Medulla oblongata (tissue), 1 donor: ENCODE measurements at regions not wholly inside any gene's neighbourhood (a gene's known extent, or its start where the extent isn't known, plus 50 kb on each side); places are given as distances from the start of the nearest gene placed in this dataset.
A peak's percentile ranks its signal among the peaks of the same experiment; 100 is the strongest.
"Not testable (repeated sequence)": the region's sequence is repeated elsewhere in the genome, so short reads cannot be mapped to it uniquely, and the experiment has no call there.

Experiments
- DNase-seq: peaks from one replicate; pipeline ENCODE4 v3.0.0-alpha.2; 2015; ENCODE audit errors: extremely low spot score

- DNase-seq: no peak
Observed at GRCh38 chr2:149815941-149816340, 228.4 kb upstream of the MMADHC start.

- DNase-seq: no peak
Observed at GRCh38 chr2:149814901-149815300, 227.3 kb upstream of the MMADHC start.

GRCh38 chr2:149814049-149814448 lies 226.5 kb upstream of the MMADHC start:
- DNase-seq: no peak

GRCh38 chr2:149808556-149808955 lies 221.0 kb upstream of the MMADHC start:
- DNase-seq: peak; percentile 32

- no peak for DNase-seq
Observed at GRCh38 chr2:149806651-149807050, 219.1 kb upstream of the MMADHC start.

GRCh38 chr2:149800624-149801542 lies 213.3 kb upstream of the MMADHC start:
- no peak for DNase-seq

GRCh38 chr2:149799013-149799705 lies 211.6 kb upstream of the MMADHC start:
- DNase-seq: peak; percentile 54

- no peak for DNase-seq
Observed at GRCh38 chr2:149797030-149797429, 209.5 kb upstream of the MMADHC start.

- DNase-seq: no peak
Observed at GRCh38 chr2:149789549-149789948, 202.0 kb upstream of the MMADHC start.

- DNase-seq: no peak
Observed at GRCh38 chr2:149787206-149787605, 199.6 kb upstream of the MMADHC start.

- no peak for DNase-seq
Observed at GRCh38 chr2:149783284-149783683, 195.7 kb upstream of the MMADHC start.

- no peak for DNase-seq
Observed at GRCh38 chr2:149782572-149782971, 195.0 kb upstream of the MMADHC start.

- no peak for DNase-seq
Observed at GRCh38 chr2:149781263-149781808, 193.8 kb upstream of the MMADHC start.

GRCh38 chr2:149773006-149773405 lies 185.4 kb upstream of the MMADHC start:
- no peak for DNase-seq

- DNase-seq: no peak
Observed at GRCh38 chr2:149768320-149768799, 180.8 kb upstream of the MMADHC start.

- DNase-seq: peak; percentile 14
Observed at GRCh38 chr2:149767516-149767974, 180.0 kb upstream of the MMADHC start.

GRCh38 chr2:149766339-149766738 lies 178.8 kb upstream of the MMADHC start:
- no peak for DNase-seq

GRCh38 chr2:149765636-149766035 lies 178.1 kb upstream of the MMADHC start:
- DNase-seq: no peak

GRCh38 chr2:149765003-149765402 lies 177.4 kb upstream of the MMADHC start:
- DNase-seq: no peak

- no peak for DNase-seq
Observed at GRCh38 chr2:149763358-149763757, 175.8 kb upstream of the MMADHC start.

GRCh38 chr2:149761611-149762010 lies 174.0 kb upstream of the MMADHC start:
- no peak for DNase-seq

- not testable (repeated sequence) for DNase-seq
Observed at GRCh38 chr2:149759382-149759781, 171.8 kb upstream of the MMADHC start.
